Immature natural killer cell (primary cell): ENCODE measurements at regions not wholly inside any gene's neighbourhood (a gene's known extent, or its start where the extent isn't known, plus 50 kb on each side); places are given as distances from the start of the nearest gene placed in this dataset.

Experiments
- DNase-seq, 3 donors: peaks; one replicate each; pipeline ENCODE4 v3.0.0; 2022; ENCODE audit warnings: mixed read lengths in 1 of 3
- H3K27ac Mint-ChIP-seq, 6 donors: one replicate each; pipeline ENCODE4 v1.8.0; 2020; ENCODE audit warnings: mixed read lengths in 6 of 6, mild to moderate bottlenecking in 5 of 6, inconsistent platforms in 4 of 6, moderate library complexity in 3 of 6
- H3K27me3 Mint-ChIP-seq, 3 donors: one replicate each; pipeline ENCODE4 v1.8.0; 2020 to 2021; ENCODE audit warnings: low read depth in 3 of 3, mild to moderate bottlenecking in 3 of 3, mixed read lengths in 3 of 3, moderate library complexity in 3 of 3, inconsistent platforms in 1 of 3
- H3K36me3 Mint-ChIP-seq, 3 donors: one replicate each; pipeline ENCODE4 v1.8.0; 2020; ENCODE audit warnings: mixed read lengths in 3 of 3, inconsistent platforms in 2 of 3, mild to moderate bottlenecking in 2 of 3
- H3K4me1 Mint-ChIP-seq, 2 donors: one replicate each; pipeline ENCODE4 v1.8.0; 2020; ENCODE audit warnings: inconsistent platforms in 2 of 2, mild to moderate bottlenecking in 2 of 2, mixed read lengths in 2 of 2, moderate library complexity in 1 of 2
- H3K4me3 Mint-ChIP-seq, 5 donors: one replicate each; pipeline ENCODE4 v1.8.0; 2020; ENCODE audit warnings: mild to moderate bottlenecking in 5 of 5, mixed read lengths in 5 of 5, inconsistent platforms in 3 of 5, moderate library complexity in 3 of 5
- H3K9me3 Mint-ChIP-seq, 6 donors: one replicate each; pipeline ENCODE4 v1.8.0; 2020; ENCODE audit warnings: mild to moderate bottlenecking in 6 of 6, mixed read lengths in 6 of 6, inconsistent platforms in 4 of 6, moderate library complexity in 3 of 6

DNA sequence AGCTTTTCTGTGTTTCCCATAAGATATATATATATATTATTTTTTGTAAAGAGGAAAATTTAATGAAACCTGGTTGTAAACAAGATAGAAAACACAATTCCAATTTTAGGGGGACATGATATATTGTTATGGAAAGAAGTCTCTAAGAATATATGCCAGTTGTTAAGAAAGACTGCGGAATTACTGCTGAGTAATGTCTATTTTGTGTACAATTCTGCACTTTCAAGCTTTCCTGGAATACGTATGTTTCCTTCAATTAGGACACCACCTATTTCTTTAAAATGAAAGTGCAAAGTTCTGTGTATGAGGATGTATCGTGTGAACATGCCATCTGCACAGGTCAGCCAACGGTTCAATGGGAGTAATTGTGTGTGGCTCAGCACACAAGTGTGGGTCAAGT lies 760.2 kb downstream of the BRD1 start:
- no peaks in the 10 kb centered on the region for H3K36me3 Mint-ChIP-seq
- H3K27me3 Mint-ChIP-seq, result peaks cover 5 to 9% (median 7%) of the 10 kb centered on the region in 3 donors
- no peak overlapping the region for H3K27ac Mint-ChIP-seq
- no peak overlapping the region for H3K4me3 Mint-ChIP-seq
- no peak for DNase-seq
- H3K4me1 Mint-ChIP-seq, result no peaks in the 10 kb centered on the region
- H3K9me3 Mint-ChIP-seq, result no peaks in the 10 kb centered on the region

DNA sequence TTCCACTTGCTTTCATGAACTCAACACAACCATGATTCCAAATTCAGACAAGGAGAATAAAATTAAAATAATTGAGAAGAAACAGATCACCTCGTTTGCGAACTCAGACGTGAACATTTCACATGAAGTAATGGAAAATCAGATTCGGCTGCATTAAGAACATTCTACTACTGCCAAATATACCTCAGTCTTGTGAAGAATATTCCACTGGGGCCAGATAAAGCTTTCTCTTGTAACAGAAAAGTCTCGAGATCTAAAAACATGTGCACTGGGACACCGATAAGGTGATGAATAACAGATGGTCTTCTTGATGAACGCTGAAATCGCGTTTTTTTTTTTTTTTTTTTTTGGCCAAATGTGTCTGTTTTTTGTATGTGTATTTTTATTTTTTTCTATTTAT lies 761.1 kb downstream of the BRD1 start:
- H3K27ac Mint-ChIP-seq, result no peak overlapping the region

DNA sequence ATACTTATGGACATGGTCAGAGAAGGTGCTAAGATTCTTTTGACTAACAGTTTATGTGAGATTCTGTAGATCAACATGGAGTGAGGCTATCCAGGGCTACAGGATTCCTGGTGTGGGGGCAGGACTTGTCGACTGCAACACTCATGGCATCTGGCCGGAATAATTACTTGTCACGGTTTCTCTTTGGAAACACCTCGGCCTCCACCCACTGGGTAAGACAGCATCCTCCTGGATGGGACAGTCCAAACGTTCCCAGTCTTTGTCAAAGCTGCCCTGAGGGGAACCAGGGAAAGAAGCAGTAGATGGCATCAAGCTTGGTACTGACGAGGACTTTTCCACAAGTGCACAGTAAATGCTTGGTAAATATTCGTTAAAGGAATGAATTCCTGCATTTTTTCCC lies 762.8 kb downstream of the BRD1 start:
- H3K9me3 Mint-ChIP-seq, result no peaks in the 10 kb centered on the region
- no peak for DNase-seq
- peaks cover 2 to 12% (median 7%) of the 10 kb centered on the region in 3 donors for H3K27me3 Mint-ChIP-seq
- H3K27ac Mint-ChIP-seq, result no peak overlapping the region
- no peaks in the 10 kb centered on the region for H3K4me1 Mint-ChIP-seq
- no peaks in the 10 kb centered on the region for H3K36me3 Mint-ChIP-seq
- no peak overlapping the region for H3K4me3 Mint-ChIP-seq

More for the DNA sequence above, 761.1 kb downstream of the BRD1 start:
- no peaks in the 10 kb centered on the region for H3K4me1 Mint-ChIP-seq
- peaks cover 3 to 9% (median 5%) of the 10 kb centered on the region in 3 donors for H3K27me3 Mint-ChIP-seq
- no peaks in the 10 kb centered on the region for H3K9me3 Mint-ChIP-seq
- no peak for DNase-seq
- no peak overlapping the region for H3K4me3 Mint-ChIP-seq
- H3K36me3 Mint-ChIP-seq, result no peaks in the 10 kb centered on the region

DNA sequence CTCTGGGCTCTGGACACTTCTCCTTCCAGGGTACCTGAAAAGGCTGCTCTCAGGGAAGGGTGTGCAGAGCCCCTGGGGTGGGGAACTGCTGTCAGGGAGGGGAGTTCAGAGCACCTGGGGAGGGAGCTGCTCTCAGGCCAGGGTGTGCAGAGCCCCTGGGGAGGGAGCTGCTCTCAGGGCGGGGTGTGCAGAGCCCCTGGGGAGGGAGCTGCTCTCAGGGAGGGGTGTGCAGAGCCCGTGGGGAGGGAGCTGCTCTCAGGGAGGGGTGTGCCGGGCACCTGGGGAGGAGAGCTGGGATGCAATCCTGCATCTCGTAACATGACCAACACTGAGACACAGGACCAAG lies 764.2 kb downstream of the BRD1 start:
- Mint-ChIP-seq H3K36me3 (no peaks in the 10 kb centered on the region), H3K4me1 (no peaks in the 10 kb centered on the region), H3K27ac (no peak overlapping the region), H3K9me3 (no peaks in the 10 kb centered on the region), H3K27me3 (peaks cover 0 to 14% (median 7%) of the 10 kb centered on the region in 3 donors), H3K4me3 (no peak overlapping the region)
- DNase-seq, result no peak

DNA sequence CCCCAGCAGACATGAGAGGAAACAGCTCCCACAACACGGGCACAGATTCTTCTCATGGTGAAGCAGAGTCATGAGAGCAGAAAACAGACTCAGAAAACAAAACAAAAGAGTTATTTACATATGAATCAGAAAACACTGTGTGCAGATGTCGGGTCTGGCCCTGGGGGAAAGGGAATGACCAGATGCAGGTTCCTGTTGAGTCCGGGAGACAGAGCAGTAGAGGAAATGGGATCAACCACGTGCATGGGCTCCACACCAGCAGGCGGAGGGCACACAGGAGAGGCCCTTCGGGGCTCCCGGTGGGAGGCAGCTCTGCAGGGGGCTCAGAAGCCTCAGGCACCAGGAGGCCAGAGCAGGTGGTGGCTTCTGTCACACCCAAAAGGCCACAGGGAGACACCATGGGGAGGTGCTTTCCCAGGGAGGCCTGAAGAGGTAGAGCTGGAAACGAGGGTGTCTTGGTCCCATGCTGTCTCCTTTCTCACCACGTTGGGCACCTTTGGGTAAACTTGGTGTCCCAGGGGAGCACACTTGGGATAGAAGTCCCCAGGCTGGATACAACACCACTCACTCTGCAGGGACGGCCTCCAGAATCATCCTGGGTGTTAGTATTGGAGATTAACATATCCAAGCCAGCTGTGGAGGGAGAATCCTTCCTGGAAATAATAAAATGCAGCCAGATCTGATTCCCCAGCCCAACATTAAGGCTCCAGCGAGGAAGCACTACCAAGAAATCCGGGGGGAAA lies 764.7 kb downstream of the BRD1 start:
- Mint-ChIP-seq H3K9me3 (no peaks in the 10 kb centered on the region), H3K27ac (no peak overlapping the region), H3K4me1 (no peaks in the 10 kb centered on the region), H3K4me3 (no peak overlapping the region), H3K27me3 (peaks cover 0 to 12% (median 10%) of the 10 kb centered on the region in 3 donors), H3K36me3 (no peaks in the 10 kb centered on the region)
- DNase-seq, result no peak

DNA sequence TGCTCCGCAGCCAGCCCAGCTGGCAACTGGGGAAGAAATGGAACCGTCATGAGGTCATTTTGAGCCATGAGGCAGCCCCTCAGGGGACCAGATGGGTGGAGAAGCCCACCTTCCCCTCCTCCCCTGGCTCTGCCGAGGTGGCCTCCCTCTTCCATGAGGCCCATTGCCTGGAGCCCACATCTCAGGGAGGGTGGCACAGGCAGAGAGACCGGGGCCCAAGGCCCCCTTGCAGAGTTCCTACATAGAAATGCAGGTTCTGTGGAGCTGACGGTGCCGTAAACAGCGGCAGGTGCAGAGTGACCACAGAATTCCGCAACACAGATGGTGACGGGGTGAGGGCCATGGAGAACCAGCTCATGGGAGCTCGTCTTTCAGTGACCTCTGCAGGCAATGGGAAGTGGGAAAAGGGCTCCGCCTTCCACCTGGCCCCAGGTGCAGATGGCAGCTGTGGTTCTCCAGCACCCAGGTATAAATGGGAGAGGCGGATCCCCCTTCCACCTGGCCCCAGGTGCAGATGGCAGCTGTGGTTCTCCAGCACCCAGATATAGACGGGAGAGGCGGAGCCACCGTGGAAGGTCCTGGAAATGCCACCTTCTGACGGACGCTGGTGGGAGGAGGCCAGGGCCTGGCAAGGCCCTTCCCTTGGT lies 765.4 kb downstream of the BRD1 start:
- Mint-ChIP-seq H3K27ac (no peak overlapping the region), H3K4me1 (no peaks in the 10 kb centered on the region), H3K27me3 (peaks cover 0 to 12% (median 10%) of the 10 kb centered on the region in 3 donors), H3K9me3 (no peaks in the 10 kb centered on the region), H3K36me3 (no peaks in the 10 kb centered on the region), H3K4me3 (no peak overlapping the region)
- no peak for DNase-seq

DNA sequence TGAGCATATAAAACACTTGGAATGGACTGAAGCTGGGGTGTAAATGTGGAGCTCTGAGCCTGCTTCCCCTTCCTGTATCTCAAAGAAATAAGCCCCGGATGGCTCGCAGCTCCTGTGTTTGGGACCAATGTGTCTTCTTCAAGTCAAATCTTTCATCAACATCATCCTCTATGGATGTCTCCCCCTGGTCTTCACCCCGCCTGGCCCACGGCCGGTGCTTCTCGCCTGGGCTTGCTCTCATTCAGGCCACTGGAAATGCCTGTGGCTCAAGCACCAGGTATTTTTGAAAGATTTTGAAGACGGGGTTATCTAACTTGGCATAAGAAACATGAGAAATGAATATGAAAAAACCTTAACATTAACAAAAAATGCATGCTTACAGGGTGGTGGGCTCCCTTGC lies 769.8 kb downstream of the BRD1 start:
- no peak for DNase-seq
- H3K9me3 Mint-ChIP-seq, result no peaks in the 10 kb centered on the region
- no peak overlapping the region for H3K27ac Mint-ChIP-seq
- no peaks in the 10 kb centered on the region for H3K4me1 Mint-ChIP-seq
- peaks cover 1 to 5% (median 4%) of the 10 kb centered on the region in 3 donors for H3K27me3 Mint-ChIP-seq
- H3K4me3 Mint-ChIP-seq, result no peak overlapping the region
- no peaks in the 10 kb centered on the region for H3K36me3 Mint-ChIP-seq

DNA sequence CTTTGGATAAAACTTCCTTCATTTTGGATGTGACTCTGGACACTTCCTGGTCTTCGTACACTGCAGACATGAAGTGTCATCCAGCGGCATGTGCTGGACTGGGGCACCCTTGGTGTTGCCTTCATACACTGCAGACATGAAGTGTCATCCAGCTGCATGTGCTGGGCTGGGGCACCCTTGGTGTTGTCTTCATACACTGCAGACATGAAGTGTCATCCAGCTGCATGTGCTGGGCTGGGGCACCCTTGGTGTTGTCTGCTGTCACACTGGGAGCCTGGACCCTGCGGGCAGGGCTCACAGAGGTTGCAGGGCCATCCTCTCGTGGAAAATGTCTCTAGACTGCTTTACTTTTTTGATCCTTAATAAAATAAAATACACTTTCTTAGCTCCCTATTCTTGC lies 771.4 kb downstream of the BRD1 start:
- H3K9me3 Mint-ChIP-seq, result no peaks in the 10 kb centered on the region
- no peak for DNase-seq
- H3K36me3 Mint-ChIP-seq, result no peaks in the 10 kb centered on the region
- no peak overlapping the region for H3K4me3 Mint-ChIP-seq
- peaks cover 1 to 5% (median 4%) of the 10 kb centered on the region in 3 donors for H3K27me3 Mint-ChIP-seq
- H3K27ac Mint-ChIP-seq, result no peak overlapping the region
- H3K4me1 Mint-ChIP-seq, result peaks cover 0 to 3% of the 10 kb centered on the region in 2 donors

DNA sequence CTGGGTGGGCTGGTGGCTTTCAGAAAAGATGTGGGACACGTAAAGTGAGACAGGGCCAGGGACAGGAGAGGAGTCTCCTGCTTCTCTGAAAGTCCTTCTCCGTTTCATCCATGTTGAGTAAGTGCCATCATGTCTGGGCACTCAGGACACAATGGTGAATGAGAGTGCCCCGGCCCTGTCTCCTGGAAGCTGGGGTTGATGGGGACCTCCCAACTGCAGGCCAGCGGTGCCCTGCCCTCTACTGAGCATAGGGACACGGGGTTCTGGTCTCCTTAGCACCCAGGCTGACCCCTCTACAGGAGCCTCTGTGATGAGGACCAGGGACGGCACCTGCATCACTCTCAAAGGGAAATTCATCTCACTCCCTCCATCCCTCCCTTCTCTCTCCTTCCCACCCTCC lies 772.3 kb downstream of the BRD1 start:
- Mint-ChIP-seq H3K9me3 (no peaks in the 10 kb centered on the region), H3K27ac (no peak overlapping the region)

DNA sequence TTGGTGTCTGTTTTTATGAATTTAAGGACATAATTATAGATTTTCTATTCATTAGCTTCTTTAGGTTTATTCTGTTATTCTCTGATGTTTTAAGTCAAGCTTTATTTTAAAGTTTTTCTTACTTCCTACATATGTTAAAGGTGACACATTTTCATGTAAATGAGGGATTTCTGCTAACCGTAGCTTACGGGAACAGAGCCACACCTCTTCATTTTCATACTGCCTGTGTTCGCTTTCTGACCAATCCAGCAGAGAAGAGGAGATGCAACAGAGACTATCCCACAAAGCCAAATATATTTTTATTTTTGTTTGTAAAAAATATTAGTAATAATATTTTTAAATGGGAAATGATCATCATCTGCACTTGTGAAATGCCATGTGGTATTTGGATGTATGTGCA lies 774.1 kb downstream of the BRD1 start:
- Mint-ChIP-seq H3K27me3 (peaks cover 2 to 3% (median 2%) of the 10 kb centered on the region in 3 donors), H3K4me3 (no peak overlapping the region), H3K9me3 (no peaks in the 10 kb centered on the region)

More for the DNA sequence above, 772.3 kb downstream of the BRD1 start:
- no peak for DNase-seq
- peaks cover 0 to 3% of the 10 kb centered on the region in 2 donors for H3K4me1 Mint-ChIP-seq
- H3K36me3 Mint-ChIP-seq, result no peaks in the 10 kb centered on the region
- peaks cover 1 to 5% (median 4%) of the 10 kb centered on the region in 3 donors for H3K27me3 Mint-ChIP-seq
- H3K4me3 Mint-ChIP-seq, result no peak overlapping the region

DNA sequence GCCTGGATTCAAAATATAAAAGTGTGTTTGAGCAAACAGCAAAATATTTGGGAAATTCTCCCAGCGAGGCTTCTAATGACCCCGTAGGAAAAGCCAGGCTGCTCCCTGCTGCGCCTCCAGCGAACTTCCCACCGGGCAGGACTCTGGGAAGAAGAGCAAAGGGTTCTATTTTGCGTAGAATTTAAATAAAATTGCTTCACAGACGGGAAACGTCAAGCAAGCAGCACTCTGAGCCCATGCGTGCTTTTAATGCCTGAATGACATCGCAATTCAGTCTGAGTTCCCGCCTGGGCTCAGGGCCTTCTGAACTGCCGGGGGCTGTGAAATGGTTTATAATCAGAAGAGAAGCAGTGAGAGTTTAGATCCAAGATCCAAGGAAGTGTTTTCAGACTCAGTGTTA lies 775.1 kb downstream of the BRD1 start:
- H3K27ac Mint-ChIP-seq, result no peak overlapping the region
- H3K4me3 Mint-ChIP-seq, result peak overlapping the region; percentile 70 to 92 (median 83)
- peaks cover 0 to 3% of the 10 kb centered on the region in 2 donors for H3K4me1 Mint-ChIP-seq
- no peak for DNase-seq
- peaks cover 0 to 3% (median 2%) of the 10 kb centered on the region in 3 donors for H3K27me3 Mint-ChIP-seq
- H3K36me3 Mint-ChIP-seq, result no peaks in the 10 kb centered on the region
- H3K9me3 Mint-ChIP-seq, result no peaks in the 10 kb centered on the region

More for the DNA sequence above, 774.1 kb downstream of the BRD1 start:
- Mint-ChIP-seq H3K27ac (no peak overlapping the region), H3K4me1 (peaks cover 0 to 3% of the 10 kb centered on the region in 2 donors), H3K36me3 (no peaks in the 10 kb centered on the region)
- no peak for DNase-seq

DNA sequence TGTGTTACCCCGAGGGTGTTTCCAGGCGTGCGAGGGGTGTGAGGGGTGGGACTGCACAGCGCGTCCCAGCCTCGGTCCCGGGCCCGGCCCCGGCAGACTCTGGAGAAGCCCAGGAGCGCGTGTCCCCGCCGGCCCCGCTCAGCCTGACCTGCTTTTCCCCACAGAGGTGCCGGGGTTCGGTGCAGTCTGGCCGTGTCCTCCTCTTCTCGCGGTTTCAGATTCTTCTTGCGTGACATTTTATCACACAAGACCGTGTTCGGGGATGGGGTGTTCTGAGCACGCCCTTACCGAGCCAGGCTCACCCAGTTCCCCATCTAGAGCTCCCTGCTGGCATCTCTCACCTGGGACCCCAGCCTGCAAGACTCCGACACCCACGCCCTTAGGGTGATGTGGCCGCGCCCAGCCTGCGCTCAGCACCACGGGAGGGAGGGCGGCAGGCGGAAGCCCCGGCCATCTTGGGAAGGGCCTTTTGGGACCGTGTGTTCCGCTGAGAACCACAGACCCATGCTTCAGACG lies 775.6 kb downstream of the BRD1 start:
- H3K4me1 Mint-ChIP-seq, result peaks cover 0 to 3% of the 10 kb centered on the region in 2 donors
- H3K27me3 Mint-ChIP-seq, result peaks cover 0 to 3% (median 2%) of the 10 kb centered on the region in 3 donors
- peak in 2 of 3 donors; percentile 12 to 38 for DNase-seq
- H3K9me3 Mint-ChIP-seq, result no peaks in the 10 kb centered on the region
- peak overlapping the region; percentile 70 to 92 (median 83) for H3K4me3 Mint-ChIP-seq
- peak overlapping the region in 2 of 6 donors; percentile 36 to 61 for H3K27ac Mint-ChIP-seq
- no peaks in the 10 kb centered on the region for H3K36me3 Mint-ChIP-seq

DNA sequence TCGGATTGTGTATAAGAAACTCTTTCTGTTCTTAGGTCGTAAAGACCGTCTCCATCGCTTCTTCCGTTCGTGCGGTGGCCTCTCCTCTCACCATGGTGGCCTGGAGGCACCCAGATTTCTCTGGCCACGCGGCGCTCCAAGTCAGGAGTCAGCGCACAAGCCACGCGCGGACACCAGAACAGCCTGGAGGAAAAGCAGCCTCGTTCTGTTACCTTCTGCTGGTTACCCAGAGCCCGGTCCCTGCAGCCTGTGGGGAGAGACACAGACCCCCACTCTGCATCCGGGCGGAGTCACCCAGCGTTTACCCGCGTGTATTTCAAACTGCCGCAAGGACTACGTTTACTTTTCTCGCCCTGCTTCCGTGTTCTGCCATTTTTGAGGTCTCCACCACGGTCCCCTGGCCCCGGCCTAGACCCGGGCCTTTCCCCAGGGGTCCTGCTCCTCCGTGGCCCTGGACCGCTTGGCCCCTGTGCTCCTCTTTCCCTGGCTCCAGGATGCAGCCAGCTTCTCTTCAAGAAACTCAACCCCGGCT lies 776.1 kb downstream of the BRD1 start:
- H3K9me3 Mint-ChIP-seq, result no peaks in the 10 kb centered on the region
- H3K27me3 Mint-ChIP-seq, result peaks cover 0 to 3% (median 2%) of the 10 kb centered on the region in 3 donors
- peak overlapping the region in 2 of 5 donors; percentile 86 to 92 for H3K4me3 Mint-ChIP-seq
- no peak for DNase-seq
- no peaks in the 10 kb centered on the region for H3K36me3 Mint-ChIP-seq
- H3K27ac Mint-ChIP-seq, result no peak overlapping the region
- peaks cover 0 to 3% of the 10 kb centered on the region in 2 donors for H3K4me1 Mint-ChIP-seq

DNA sequence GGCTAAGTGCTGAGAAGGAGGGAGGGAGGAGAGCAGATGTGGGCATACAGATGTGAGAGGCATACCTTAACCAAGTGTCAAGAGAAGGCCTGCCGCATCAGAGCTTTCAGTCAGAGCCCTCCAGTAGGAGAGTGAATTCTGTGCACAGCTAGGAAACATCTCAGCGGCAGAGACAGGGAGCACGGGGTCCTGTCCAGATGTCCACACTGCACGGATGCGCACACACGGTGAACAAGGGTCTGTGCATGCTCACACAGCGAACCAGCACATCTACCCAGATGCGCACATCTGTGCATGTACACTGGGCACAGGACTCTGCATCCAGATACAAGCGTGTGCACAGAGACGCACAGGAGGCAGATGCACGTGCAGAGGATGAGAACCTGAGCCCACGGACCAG lies 778.0 kb downstream of the BRD1 start:
- no peaks in the 10 kb centered on the region for H3K9me3 Mint-ChIP-seq
- no peak for DNase-seq
- H3K27me3 Mint-ChIP-seq, result peaks cover 0 to 2% (median 1%) of the 10 kb centered on the region in 3 donors
- H3K4me3 Mint-ChIP-seq, result no peak overlapping the region
- H3K4me1 Mint-ChIP-seq, result peaks cover 0 to 3% of the 10 kb centered on the region in 2 donors
- no peak overlapping the region for H3K27ac Mint-ChIP-seq
- H3K36me3 Mint-ChIP-seq, result no peaks in the 10 kb centered on the region
